Ecto neural progenitor cell (in vitro differentiated cells): ENCODE measurements at regions not wholly inside any gene's neighbourhood (a gene's known extent, or its start where the extent isn't known, plus 50 kb on each side); places are given as distances from the start of the nearest gene placed in this dataset.

ENCODE experiments used
- DNase-seq: peaks from one replicate; pipeline ENCODE4 v3.0.0-alpha.2; 2018; ENCODE audit warnings: low spot score

GRCh38 chr4:92111493-92111892 lies 192.3 kb upstream of the GRID2 start:
- no peak for DNase-seq

- DNase-seq: no peak
These were observed 191.0 kb upstream of the GRID2 start for GRCh38 chr4:92112805-92113204.

GRCh38 chr4:92120810-92121498 lies 182.8 kb upstream of the GRID2 start:
- DNase-seq: no peak

GRCh38 chr4:92122911-92123310 lies 180.9 kb upstream of the GRID2 start:
- DNase-seq: no peak

GRCh38 chr4:92128676-92129075 lies 175.1 kb upstream of the GRID2 start:
- no peak for DNase-seq

- DNase-seq: no peak
These were observed 174.3 kb upstream of the GRID2 start for GRCh38 chr4:92129408-92129994.

- no peak for DNase-seq
These were observed 167.3 kb upstream of the GRID2 start for GRCh38 chr4:92136434-92136833.

GRCh38 chr4:92163348-92163747 lies 140.4 kb upstream of the GRID2 start:
- no peak for DNase-seq

GRCh38 chr4:92170340-92170739 lies 133.4 kb upstream of the GRID2 start:
- no peak for DNase-seq

GRCh38 chr4:92172203-92172602 lies 131.6 kb upstream of the GRID2 start:
- DNase-seq: no peak

GRCh38 chr4:92175250-92175649 lies 128.5 kb upstream of the GRID2 start:
- no peak for DNase-seq

- no peak for DNase-seq
These were observed 121.6 kb upstream of the GRID2 start for GRCh38 chr4:92182006-92182735.

- no peak for DNase-seq
These were observed 120.9 kb upstream of the GRID2 start for GRCh38 chr4:92182736-92183407.

- no peak for DNase-seq
These were observed 119.9 kb upstream of the GRID2 start for GRCh38 chr4:92183825-92184224.

- DNase-seq: no peak
These were observed 119.2 kb upstream of the GRID2 start for GRCh38 chr4:92184566-92184965.

- DNase-seq: no peak
These were observed 117.5 kb upstream of the GRID2 start for GRCh38 chr4:92186239-92186638.

- no peak for DNase-seq
These were observed 114.6 kb upstream of the GRID2 start for GRCh38 chr4:92189146-92189545.

- no peak for DNase-seq
These were observed 105.1 kb upstream of the GRID2 start for GRCh38 chr4:92198711-92199110.

- no peak for DNase-seq
These were observed 104.6 kb upstream of the GRID2 start for GRCh38 chr4:92199135-92199534.

GRCh38 chr4:92210906-92211305 lies 92.9 kb upstream of the GRID2 start:
- no peak for DNase-seq

GRCh38 chr4:92215476-92215875 lies 88.3 kb upstream of the GRID2 start:
- no peak for DNase-seq

GRCh38 chr4:92231511-92231910 lies 72.3 kb upstream of the GRID2 start:
- DNase-seq: no peak

GRCh38 chr4:92232566-92232965 lies 71.2 kb upstream of the GRID2 start:
- no peak for DNase-seq
